Fibroblast of upper back skin (primary cell): ENCODE measurements at regions not wholly inside any gene's neighbourhood (a gene's known extent, or its start where the extent isn't known, plus 50 kb on each side); places are given as distances from the start of the nearest gene placed in this dataset.

Experiments used
- DNase-seq: peaks from one replicate; pipeline ENCODE4 v3.0.0-alpha.2; 2013

GRCh38 chr3:10555263-10555662 lies 49.9 kb upstream of the ATP2B2 start:
- DNase-seq = no peak

- no peak for DNase-seq
Observed at GRCh38 chr3:10556312-10556711, 50.9 kb upstream of the ATP2B2 start.

- no peak for DNase-seq
Observed at GRCh38 chr3:10557250-10557649, 51.9 kb upstream of the ATP2B2 start.

GRCh38 chr3:10557781-10558373 lies 52.5 kb upstream of the ATP2B2 start:
- no peak for DNase-seq

- no peak for DNase-seq
Observed at GRCh38 chr3:10558736-10559135, 53.4 kb upstream of the ATP2B2 start.

- no peak for DNase-seq
Observed at GRCh38 chr3:10560060-10560861, 54.9 kb upstream of the ATP2B2 start.

GRCh38 chr3:10561162-10561945 lies 56.0 kb upstream of the ATP2B2 start:
- DNase-seq = no peak

- no peak for DNase-seq
Observed at GRCh38 chr3:10561946-10562560, 56.7 kb upstream of the ATP2B2 start.

GRCh38 chr3:10563396-10563795 lies 58.0 kb upstream of the ATP2B2 start:
- no peak for DNase-seq

- DNase-seq = no peak
Observed at GRCh38 chr3:10565814-10566213, 60.4 kb upstream of the ATP2B2 start.

- DNase-seq = no peak
Observed at GRCh38 chr3:10566451-10566850, 61.1 kb upstream of the ATP2B2 start.

GRCh38 chr3:10568549-10568948 lies 63.2 kb upstream of the ATP2B2 start:
- no peak for DNase-seq

GRCh38 chr3:10570196-10570946 lies 65.0 kb upstream of the ATP2B2 start:
- DNase-seq = no peak

- no peak for DNase-seq
Observed at GRCh38 chr3:10574101-10574620, 68.8 kb upstream of the ATP2B2 start.

- DNase-seq = no peak
Observed at GRCh38 chr3:10575601-10576160, 70.3 kb upstream of the ATP2B2 start.

- DNase-seq = no peak
Observed at GRCh38 chr3:10577486-10577885, 72.1 kb upstream of the ATP2B2 start.

GRCh38 chr3:10580426-10580825 lies 75.0 kb upstream of the ATP2B2 start:
- no peak for DNase-seq

GRCh38 chr3:10581251-10581650 lies 75.9 kb upstream of the ATP2B2 start:
- peak; percentile 63 for DNase-seq

- no peak for DNase-seq
Observed at GRCh38 chr3:10581716-10582115, 76.3 kb upstream of the ATP2B2 start.

GRCh38 chr3:10582733-10583132 lies 77.3 kb upstream of the ATP2B2 start:
- no peak for DNase-seq

- DNase-seq = no peak
Observed at GRCh38 chr3:10583798-10584708, 78.7 kb upstream of the ATP2B2 start.
